ENCODE measurements at regions not wholly inside any gene's neighbourhood (a gene's known extent, or its start where the extent isn't known, plus 50 kb on each side); places are given as distances from the start of the nearest gene placed in this dataset.
"Not testable (repeated sequence)": the region's sequence is repeated elsewhere in the genome, so short reads cannot be mapped to it uniquely, and the experiment has no call there.

DNA sequence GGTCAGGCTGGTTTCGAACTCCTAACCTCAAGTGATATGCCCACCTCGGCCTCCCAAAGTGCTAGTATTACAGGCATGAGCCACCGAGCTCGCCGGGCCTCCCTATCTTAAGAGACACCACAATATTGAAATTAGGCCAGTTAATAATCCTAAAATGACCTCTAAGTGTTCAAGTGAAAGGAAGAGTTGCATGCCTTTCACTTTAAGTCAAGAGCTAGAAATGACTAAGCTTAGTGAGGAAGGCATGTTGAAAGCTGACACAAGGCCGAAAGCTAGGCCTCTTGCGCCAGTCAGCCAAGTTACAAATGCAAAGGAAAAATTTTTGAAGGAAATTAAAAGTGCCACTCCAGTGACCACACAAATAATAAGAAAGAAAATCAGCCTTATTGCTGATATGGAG is 144.5 kb upstream of the FNDC3A start:
- no peak overlapping the region for H2BK120ac ChIP-seq (ENCODE audit: low read depth, low read length)
- H3K18ac ChIP-seq (ENCODE audit: low read depth in 1 of 2, low read length in 2 of 2), result no peak overlapping the region
- no peak overlapping the region for H2AK5ac ChIP-seq (ENCODE audit: low read length, severe bottlenecking)
- no peak overlapping the region for H3K23ac ChIP-seq (ENCODE audit: low read length in 2 of 2)
- H3K9ac ChIP-seq (ENCODE audit: low read length), result no peak overlapping the region
- H3K4me3 ChIP-seq (ENCODE audit: insufficient read depth in 1 of 2, low read depth in 1 of 2, low read length in 2 of 2), result no peak overlapping the region
- no peak overlapping the region for H2BK12ac ChIP-seq (ENCODE audit: low read length in 2 of 2)
- peak; percentile 32 for DNase-seq
- no peaks in the 10 kb centered on the region for H3K79me1 ChIP-seq (replicated peaks; ENCODE audit: low read length, poor library complexity, severe bottlenecking)
- no peaks in the 10 kb centered on the region for H3K36me3 ChIP-seq (ENCODE audit: control insufficient read depth in 1 of 2, insufficient read depth in 2 of 2, low read depth in 1 of 2, low read length in 2 of 2)
- H3K9me3 ChIP-seq (ENCODE audit: control insufficient read depth, low read length), result peaks cover 42% of the 10 kb centered on the region
- H3K27ac ChIP-seq (ENCODE audit: low read length, poor library complexity, severe bottlenecking), result no peak overlapping the region
- WGBS, result 73% methylated on average over 6 of the region's 7 CpGs
- H2BK5ac ChIP-seq (ENCODE audit: low read depth, low read length, poor library complexity, severe bottlenecking), result no peak overlapping the region
- H4K8ac ChIP-seq (ENCODE audit: low read length), result no peak overlapping the region
- no peak overlapping the region for H2BK15ac ChIP-seq (ENCODE audit: low read depth, poor library complexity, severe bottlenecking)
- no peak overlapping the region for H2AFZ ChIP-seq (ENCODE audit: low read depth, low read length)
- no peak overlapping the region for H4K91ac ChIP-seq (ENCODE audit: low read length)
- no peaks in the 10 kb centered on the region for H3K4me1 ChIP-seq (ENCODE audit: control insufficient read depth, insufficient read depth, low read depth, low read length)
- no peak overlapping the region for H3K14ac ChIP-seq (ENCODE audit: low read length in 2 of 2)
- no peaks in the 10 kb centered on the region for H3K27me3 ChIP-seq (ENCODE audit: control insufficient read depth in 1 of 2, insufficient read depth in 1 of 2, low read length in 2 of 2)
- no peak overlapping the region for H3K4me2 ChIP-seq (ENCODE audit: low read length, poor library complexity, severe bottlenecking)
- H3K4ac ChIP-seq (ENCODE audit: low read depth in 1 of 2, low read length in 2 of 2), result no peak overlapping the region

DNA sequence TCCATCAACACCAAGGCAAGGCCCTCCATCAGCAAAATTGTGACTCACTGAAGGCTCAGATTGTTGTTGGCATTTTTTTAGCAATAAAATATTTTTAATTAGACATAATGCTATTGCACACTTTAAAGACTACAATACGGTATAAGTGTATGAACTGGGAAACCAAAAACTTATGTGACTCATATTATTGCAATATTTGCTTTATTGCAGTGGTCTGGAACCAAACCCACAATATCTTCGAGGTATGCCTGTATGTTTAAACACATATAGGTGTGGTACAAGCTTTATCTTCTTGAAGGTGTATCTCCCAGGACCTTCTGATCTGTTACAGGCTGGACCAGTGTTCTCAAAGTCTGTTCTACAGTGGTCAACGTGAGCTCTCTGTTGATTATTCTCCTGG is 142.3 kb upstream of the FNDC3A start:
- no peak overlapping the region for H3K4me3 ChIP-seq (ENCODE audit: insufficient read depth in 1 of 2, low read depth in 1 of 2, low read length in 2 of 2)
- no peak overlapping the region for H2AFZ ChIP-seq (ENCODE audit: low read depth, low read length)
- no peak overlapping the region for H3K27ac ChIP-seq (ENCODE audit: low read length, poor library complexity, severe bottlenecking)
- H3K36me3 ChIP-seq (ENCODE audit: control insufficient read depth in 1 of 2, insufficient read depth in 2 of 2, low read depth in 1 of 2, low read length in 2 of 2), result no peaks in the 10 kb centered on the region
- H3K18ac ChIP-seq (ENCODE audit: low read depth in 1 of 2, low read length in 2 of 2), result no peak overlapping the region
- no peak overlapping the region for H2BK15ac ChIP-seq (ENCODE audit: low read depth, poor library complexity, severe bottlenecking)
- H4K91ac ChIP-seq (ENCODE audit: low read length), result no peak overlapping the region
- no peak overlapping the region for H3K4me2 ChIP-seq (ENCODE audit: low read length, poor library complexity, severe bottlenecking)
- no peak overlapping the region for H3K14ac ChIP-seq (ENCODE audit: low read length in 2 of 2)
- no peaks in the 10 kb centered on the region for H3K27me3 ChIP-seq (ENCODE audit: control insufficient read depth in 1 of 2, insufficient read depth in 1 of 2, low read length in 2 of 2)
- H2AK5ac ChIP-seq (ENCODE audit: low read length, severe bottlenecking), result no peak overlapping the region
- no peak overlapping the region for H2BK120ac ChIP-seq (ENCODE audit: low read depth, low read length)
- H3K4me1 ChIP-seq (ENCODE audit: control insufficient read depth, insufficient read depth, low read depth, low read length), result no peaks in the 10 kb centered on the region
- 83% methylated on average over 2 of the region's 3 CpGs for WGBS
- no peak overlapping the region for H4K8ac ChIP-seq (ENCODE audit: low read length)
- no peak overlapping the region for H2BK12ac ChIP-seq (ENCODE audit: low read length in 2 of 2)
- no peak overlapping the region for H3K9ac ChIP-seq (ENCODE audit: low read length)
- H3K9me3 ChIP-seq (ENCODE audit: control insufficient read depth, low read length), result peaks cover 27% of the 10 kb centered on the region
- H3K23ac ChIP-seq (ENCODE audit: low read length in 2 of 2), result no peak overlapping the region
- no peaks in the 10 kb centered on the region for H3K79me1 ChIP-seq (replicated peaks; ENCODE audit: low read length, poor library complexity, severe bottlenecking)
- DNase-seq, result no peak
- no peak overlapping the region for H2BK5ac ChIP-seq (ENCODE audit: low read depth, low read length, poor library complexity, severe bottlenecking)
- no peak overlapping the region for H3K4ac ChIP-seq (ENCODE audit: low read depth in 1 of 2, low read length in 2 of 2)

DNA sequence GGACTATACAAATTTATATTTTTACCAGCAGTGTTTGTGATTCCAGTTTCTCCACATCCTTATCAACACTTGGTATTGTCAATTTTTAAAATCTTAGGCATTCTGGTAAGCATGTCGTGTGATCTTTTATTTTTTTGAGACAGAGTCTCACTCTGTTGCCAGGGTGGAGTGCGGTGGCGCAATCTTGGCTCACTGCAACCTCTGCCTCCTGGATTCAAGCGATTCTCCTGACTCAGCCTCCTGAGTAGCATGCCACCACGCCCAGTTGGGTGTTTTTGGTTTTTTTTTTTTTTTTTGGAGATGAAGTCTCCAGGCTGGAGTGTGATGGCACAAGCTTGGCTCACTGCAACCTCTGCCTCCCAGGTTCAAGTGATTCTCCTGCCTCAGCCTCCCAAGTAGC is 140.4 kb upstream of the FNDC3A start:
- WGBS, result 99% methylated on average over 5 of the region's 5 CpGs
- not testable (repeated sequence) for H2BK12ac ChIP-seq (ENCODE audit: low read length in 2 of 2); H3K79me1 ChIP-seq (replicated peaks; ENCODE audit: low read length, poor library complexity, severe bottlenecking); H2BK120ac ChIP-seq (ENCODE audit: low read depth, low read length); H3K27me3 ChIP-seq (ENCODE audit: control insufficient read depth in 1 of 2, insufficient read depth in 1 of 2, low read length in 2 of 2); H3K23ac ChIP-seq (ENCODE audit: low read length in 2 of 2); H3K27ac ChIP-seq (ENCODE audit: low read length, poor library complexity, severe bottlenecking); H3K18ac ChIP-seq (ENCODE audit: low read depth in 1 of 2, low read length in 2 of 2); H3K14ac ChIP-seq (ENCODE audit: low read length in 2 of 2); H2AFZ ChIP-seq (ENCODE audit: low read depth, low read length); H3K4me3 ChIP-seq (ENCODE audit: insufficient read depth in 1 of 2, low read depth in 1 of 2, low read length in 2 of 2); H2BK15ac ChIP-seq (ENCODE audit: low read depth, poor library complexity, severe bottlenecking); H3K4me2 ChIP-seq (ENCODE audit: low read length, poor library complexity, severe bottlenecking); H4K8ac ChIP-seq (ENCODE audit: low read length); H3K36me3 ChIP-seq (ENCODE audit: control insufficient read depth in 1 of 2, insufficient read depth in 2 of 2, low read depth in 1 of 2, low read length in 2 of 2); H2BK5ac ChIP-seq (ENCODE audit: low read depth, low read length, poor library complexity, severe bottlenecking); H3K9ac ChIP-seq (ENCODE audit: low read length); H3K4me1 ChIP-seq (ENCODE audit: control insufficient read depth, insufficient read depth, low read depth, low read length); DNase-seq; H4K91ac ChIP-seq (ENCODE audit: low read length); H3K4ac ChIP-seq (ENCODE audit: low read depth in 1 of 2, low read length in 2 of 2); H2AK5ac ChIP-seq (ENCODE audit: low read length, severe bottlenecking)
- H3K9me3 ChIP-seq (ENCODE audit: control insufficient read depth, low read length), result peaks cover 27% of the 10 kb centered on the region

DNA sequence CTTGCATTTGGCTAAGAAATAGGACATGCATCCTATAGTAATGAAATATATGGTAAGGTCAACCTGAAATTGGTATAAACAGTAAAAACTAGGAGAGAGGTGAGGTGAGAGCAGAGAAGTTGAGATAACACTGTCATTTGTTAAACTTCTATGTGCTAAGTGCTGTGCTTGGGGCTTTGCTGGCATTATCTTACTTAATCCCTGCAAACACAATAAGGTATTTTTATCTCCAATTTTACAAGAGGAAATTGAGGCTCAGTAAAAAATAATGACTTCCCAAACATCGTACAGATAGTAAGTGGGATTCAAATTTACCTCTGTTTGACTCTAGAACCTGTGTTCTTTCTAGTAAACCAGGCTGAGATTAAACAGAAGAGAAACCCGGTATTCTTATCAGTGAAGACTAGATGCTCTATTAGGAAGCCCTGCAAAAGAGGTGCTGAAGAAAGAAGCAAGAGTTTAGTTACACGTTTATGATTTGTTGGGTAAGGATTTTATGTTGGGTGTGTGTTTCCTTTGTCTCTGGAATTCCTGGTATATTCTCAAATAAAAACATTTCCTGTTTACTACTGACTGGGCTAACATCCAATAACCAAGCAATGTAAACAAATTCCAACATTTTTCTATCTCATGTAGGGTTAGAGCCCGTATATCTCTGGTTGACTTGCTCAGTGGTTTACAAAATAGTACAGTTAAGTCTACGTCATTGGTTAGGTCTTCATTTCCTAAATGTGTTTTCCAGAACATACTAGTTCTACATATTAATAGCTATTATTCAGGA is 137.3 kb upstream of the FNDC3A start:
- Histone ChIP-seq H3K79me1 (replicated peaks; ENCODE audit: low read length, poor library complexity, severe bottlenecking) (no peaks in the 10 kb centered on the region), H3K14ac (ENCODE audit: low read length in 2 of 2) (no peak overlapping the region), H4K91ac (ENCODE audit: low read length) (no peak overlapping the region), H3K9ac (ENCODE audit: low read length) (no peak overlapping the region), H2AK5ac (ENCODE audit: low read length, severe bottlenecking) (no peak overlapping the region), H3K4me1 (ENCODE audit: control insufficient read depth, insufficient read depth, low read depth, low read length) (peaks cover 3% of the 10 kb centered on the region), H3K4me3 (ENCODE audit: insufficient read depth in 1 of 2, low read depth in 1 of 2, low read length in 2 of 2) (no peak overlapping the region), H3K27me3 (ENCODE audit: control insufficient read depth in 1 of 2, insufficient read depth in 1 of 2, low read length in 2 of 2) (no peaks in the 10 kb centered on the region), H3K18ac (ENCODE audit: low read depth in 1 of 2, low read length in 2 of 2) (no peak overlapping the region), H2BK120ac (ENCODE audit: low read depth, low read length) (no peak overlapping the region), H2AFZ (ENCODE audit: low read depth, low read length) (no peak overlapping the region), H2BK12ac (ENCODE audit: low read length in 2 of 2) (no peak overlapping the region), H3K36me3 (ENCODE audit: control insufficient read depth in 1 of 2, insufficient read depth in 2 of 2, low read depth in 1 of 2, low read length in 2 of 2) (no peaks in the 10 kb centered on the region), H3K27ac (ENCODE audit: low read length, poor library complexity, severe bottlenecking) (no peak overlapping the region), H2BK15ac (ENCODE audit: low read depth, poor library complexity, severe bottlenecking) (no peak overlapping the region), H4K8ac (ENCODE audit: low read length) (no peak overlapping the region), H3K4ac (ENCODE audit: low read depth in 1 of 2, low read length in 2 of 2) (no peak overlapping the region), H3K23ac (ENCODE audit: low read length in 2 of 2) (no peak overlapping the region), H2BK5ac (ENCODE audit: low read depth, low read length, poor library complexity, severe bottlenecking) (no peak overlapping the region), H3K9me3 (ENCODE audit: control insufficient read depth, low read length) (peaks cover 19% of the 10 kb centered on the region), H3K4me2 (ENCODE audit: low read length, poor library complexity, severe bottlenecking) (no peak overlapping the region)
- DNase-seq, result peak; percentile 80
- WGBS, result 18% methylated on average over 2 of the region's 5 CpGs
